Neural cell (in vitro differentiated cells): ENCODE measurements at regions not wholly inside any gene's neighbourhood (a gene's known extent, or its start where the extent isn't known, plus 50 kb on each side); places are given as distances from the start of the nearest gene placed in this dataset.

ENCODE experiments used
- SMC3 ChIP-seq: fragments of 450-650 bp; conservative IDR thresholded peaks from 2 replicates; pipeline ENCODE4 v1.6.1; 2014; ENCODE audit warnings: antibody characterized with exemption, mild to moderate bottlenecking, moderate library complexity; ENCODE audit not compliant: poor library complexity
- TF ChIP-seq, protein P1 (sequence below): fragments of 450-650 bp; IDR thresholded peaks from 2 replicates; pipeline ENCODE4 v1.5.1; 2014; ENCODE audit warnings: antibody characterized with exemption, mild to moderate bottlenecking, moderate library complexity; ENCODE audit not compliant: poor library complexity, severe bottlenecking

DNA sequence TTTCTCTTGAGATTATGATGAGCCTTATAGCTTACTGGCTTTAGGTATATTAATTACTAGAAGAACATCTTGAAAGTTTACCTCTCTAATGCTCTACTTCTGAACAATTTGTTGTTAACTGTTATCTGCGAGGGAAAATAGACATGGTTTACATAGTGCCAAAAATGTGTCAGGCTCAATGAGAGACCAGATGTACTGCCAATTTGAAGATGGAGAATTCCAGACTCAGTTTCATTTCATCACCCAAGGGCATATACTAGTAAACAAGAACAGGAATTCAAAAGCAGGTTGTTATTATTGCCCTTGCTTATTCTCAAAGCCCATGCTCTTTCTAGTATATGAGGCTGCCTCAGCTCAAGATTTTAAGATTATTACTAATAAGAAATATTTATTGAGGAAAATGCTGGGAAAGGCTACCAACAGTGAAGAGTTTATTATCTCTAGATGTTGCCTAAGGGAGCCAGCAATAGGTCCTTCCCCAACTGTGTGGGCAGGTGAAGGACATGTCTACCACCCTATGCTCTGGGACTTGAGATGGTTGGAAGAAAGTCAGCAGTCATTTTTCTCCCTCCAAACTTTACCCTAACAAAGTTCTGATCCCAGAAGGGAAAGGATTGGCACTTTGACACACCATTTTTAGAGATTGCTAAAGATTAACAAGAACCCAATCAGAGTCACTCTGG is 792.7 kb downstream of the METTL4 start:
- TF ChIP-seq, protein P1, sequence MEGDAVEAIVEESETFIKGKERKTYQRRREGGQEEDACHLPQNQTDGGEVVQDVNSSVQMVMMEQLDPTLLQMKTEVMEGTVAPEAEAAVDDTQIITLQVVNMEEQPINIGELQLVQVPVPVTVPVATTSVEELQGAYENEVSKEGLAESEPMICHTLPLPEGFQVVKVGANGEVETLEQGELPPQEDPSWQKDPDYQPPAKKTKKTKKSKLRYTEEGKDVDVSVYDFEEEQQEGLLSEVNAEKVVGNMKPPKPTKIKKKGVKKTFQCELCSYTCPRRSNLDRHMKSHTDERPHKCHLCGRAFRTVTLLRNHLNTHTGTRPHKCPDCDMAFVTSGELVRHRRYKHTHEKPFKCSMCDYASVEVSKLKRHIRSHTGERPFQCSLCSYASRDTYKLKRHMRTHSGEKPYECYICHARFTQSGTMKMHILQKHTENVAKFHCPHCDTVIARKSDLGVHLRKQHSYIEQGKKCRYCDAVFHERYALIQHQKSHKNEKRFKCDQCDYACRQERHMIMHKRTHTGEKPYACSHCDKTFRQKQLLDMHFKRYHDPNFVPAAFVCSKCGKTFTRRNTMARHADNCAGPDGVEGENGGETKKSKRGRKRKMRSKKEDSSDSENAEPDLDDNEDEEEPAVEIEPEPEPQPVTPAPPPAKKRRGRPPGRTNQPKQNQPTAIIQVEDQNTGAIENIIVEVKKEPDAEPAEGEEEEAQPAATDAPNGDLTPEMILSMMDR = no peak
- TF ChIP-seq SMC3 = no peak
